ENCODE measurements at regions not wholly inside any gene's neighbourhood (a gene's known extent, or its start where the extent isn't known, plus 50 kb on each side); places are given as distances from the start of the nearest gene placed in this dataset.
A peak's percentile ranks its signal among the peaks of the same experiment; 100 is the strongest.

DNA sequence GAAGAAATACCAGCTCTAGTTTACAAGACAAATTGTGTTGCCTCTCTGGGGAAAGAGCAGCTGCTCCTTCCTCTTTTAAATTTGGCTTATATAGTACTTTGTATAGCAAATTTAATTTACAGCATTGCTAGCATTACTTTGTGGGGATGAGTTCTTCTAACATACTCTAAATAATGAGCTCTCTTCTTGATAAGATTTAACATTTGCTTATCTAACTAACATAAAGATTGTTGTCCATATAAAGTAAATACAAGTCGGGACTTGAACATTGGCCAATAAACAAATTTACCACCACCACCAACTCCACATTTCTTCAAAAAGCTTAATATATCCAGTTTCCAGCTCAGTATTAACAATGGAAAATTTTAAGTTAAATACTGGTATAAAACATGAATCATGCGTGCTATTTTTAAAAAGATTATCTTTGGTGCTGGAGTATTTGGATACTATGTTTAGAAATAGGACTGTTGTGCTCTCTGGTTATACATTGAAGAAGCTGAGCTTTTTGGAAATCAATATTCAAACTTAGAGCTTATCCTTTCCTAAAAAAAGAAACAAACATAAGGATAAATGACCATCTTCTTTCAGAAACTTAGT, 1146.9 kb upstream of the GJE1 start:
- peak; percentile 19 for DNase-seq (ENCODE audit: low spot score)

DNA sequence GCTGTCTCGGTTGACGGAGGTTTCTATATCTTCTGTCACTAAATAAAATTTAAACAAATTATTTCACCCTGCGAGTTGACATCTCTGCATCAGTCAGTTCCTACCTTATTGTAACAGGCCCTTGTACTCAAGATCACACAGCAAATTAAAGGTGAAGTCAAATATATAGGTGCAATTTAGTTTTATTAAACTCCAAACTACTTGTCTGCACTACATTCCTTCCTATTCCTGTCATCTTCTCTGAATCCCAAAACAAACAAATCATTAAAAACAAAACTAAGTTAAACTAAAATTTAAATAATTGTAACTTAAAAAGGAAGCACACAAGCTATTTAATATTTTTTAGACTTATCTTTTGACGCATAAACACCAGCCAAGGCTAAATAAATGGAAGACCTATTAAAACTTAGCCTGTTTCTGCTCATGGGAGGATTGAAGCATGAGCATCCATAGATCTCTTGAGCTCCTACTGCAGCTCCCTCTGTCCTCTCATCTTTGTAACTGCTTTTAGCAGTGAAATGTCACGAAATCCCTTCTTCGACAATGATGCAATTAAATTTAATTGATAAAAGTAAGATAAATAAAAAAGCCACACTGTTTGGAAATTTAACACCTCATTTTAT, 1152.3 kb upstream of the GJE1 start:
- DNase-seq (ENCODE audit: low spot score) = no peak

DNA sequence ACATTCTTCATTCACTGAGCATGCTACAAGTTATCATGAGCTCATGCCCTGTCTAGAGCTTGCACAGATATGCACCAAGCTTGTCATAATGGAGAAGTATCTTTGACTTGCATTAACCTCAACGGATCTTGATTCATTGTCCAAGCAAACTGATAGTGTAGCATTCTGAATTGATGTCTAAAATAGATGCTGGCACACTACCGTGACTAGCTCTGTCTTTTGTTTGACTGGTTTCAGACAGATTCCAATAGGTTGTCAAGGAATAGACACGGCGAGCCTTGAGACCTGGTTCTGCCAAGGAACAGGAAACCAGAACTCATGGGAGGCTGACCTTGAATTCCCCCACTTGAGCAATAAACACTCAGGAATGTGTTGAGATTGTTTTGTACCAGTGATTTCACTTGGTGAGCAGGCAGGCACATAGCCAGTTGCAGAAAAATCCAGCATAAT, 1153.1 kb upstream of the GJE1 start:
- DNase-seq (ENCODE audit: low spot score) = peak; percentile 57

DNA sequence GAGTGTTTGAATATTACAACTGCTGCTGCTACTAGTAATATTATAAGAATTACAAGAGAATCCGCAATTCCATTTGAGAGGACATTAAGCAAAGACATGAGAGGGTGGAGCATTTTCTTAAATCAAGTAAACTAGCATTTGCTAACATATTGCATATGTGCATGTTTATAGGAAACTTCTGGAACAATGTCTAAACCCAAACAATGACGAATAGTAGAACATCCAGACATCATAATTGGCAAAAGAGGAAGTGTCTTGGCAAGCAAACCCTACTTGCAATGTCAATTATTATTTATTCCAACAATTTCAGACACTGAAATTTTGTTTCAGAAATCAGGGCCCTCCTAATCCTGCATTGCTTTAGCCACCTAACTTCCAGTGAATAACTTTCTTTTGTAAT, 1155.3 kb upstream of the GJE1 start:
- DNase-seq (ENCODE audit: low spot score) = no peak

DNA sequence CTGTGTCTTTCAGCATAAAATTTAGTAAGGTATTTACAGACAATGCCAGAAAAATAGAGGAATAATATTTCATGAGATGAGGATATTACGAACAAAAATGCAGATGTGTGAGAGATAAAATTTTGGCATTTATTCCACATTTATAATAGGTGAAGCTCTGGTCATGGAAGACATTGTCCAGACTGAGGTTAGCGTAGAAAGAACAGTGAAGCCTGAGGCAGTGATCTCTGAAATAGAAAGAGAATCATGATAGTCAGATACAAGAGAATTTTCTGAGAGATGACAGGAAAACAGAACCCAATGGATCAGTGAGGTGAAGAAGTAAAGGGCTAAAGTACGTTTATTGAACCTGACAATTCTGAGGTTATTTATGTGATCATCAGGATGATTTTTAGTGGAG, 1155.9 kb upstream of the GJE1 start:
- peak; percentile 37 for DNase-seq (ENCODE audit: low spot score)

DNA sequence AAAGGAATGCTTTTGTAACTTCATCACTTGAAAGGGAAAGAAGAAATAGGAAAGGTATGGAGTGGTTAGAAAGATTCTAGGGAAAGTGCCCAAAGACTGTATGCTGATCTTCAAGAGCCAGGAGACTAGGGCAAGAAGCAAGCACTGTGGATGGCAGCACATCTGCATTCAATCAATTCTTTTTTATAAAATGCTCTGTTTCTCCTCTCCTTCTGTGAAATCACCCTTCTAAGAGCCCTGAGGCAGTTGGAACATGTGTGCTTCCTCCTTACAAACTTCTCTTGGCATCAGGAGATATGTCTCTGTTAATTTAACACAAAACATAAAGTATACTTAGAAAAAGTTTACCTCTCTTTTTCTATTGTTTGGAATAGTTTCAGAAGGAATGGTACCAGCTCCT, 1162.2 kb upstream of the GJE1 start:
- DNase-seq (ENCODE audit: low spot score) = peak; percentile 61

DNA sequence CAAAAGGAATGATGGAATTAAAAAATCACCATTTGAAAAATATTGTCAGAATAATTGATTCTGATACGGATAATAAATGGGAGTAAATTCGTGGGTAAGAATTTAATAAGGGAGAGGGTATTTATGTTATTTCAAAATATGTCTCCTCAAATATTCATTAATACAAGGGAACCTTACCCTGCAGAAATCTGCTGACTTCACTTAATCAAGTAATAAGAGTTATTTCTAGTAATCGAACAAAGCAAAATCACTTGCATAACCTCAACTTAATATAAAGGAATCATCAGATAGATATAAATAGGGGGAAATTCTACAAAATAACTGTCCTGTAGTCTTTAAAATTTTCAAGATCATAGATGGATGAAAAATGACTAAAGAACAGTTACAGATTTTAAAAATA, 1164.7 kb upstream of the GJE1 start:
- DNase-seq (ENCODE audit: low spot score) = no peak

DNA sequence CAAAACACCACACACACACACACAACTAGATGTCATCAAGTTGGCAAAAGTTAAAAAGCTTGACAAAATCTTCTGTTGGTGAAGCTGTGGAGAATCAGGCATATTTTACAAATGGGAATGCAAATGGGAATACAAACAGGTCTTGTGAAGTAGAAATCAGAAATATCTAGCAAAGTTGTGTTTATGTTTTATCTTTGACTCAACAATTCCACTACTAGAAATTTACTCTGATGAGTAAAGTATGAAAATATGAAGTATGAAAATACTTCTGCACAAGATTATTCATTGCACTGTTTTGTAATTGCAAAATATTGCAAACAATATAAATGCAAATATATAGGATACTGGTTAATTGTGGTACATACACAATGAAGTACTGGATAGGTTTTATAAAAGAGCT, 1166.0 kb upstream of the GJE1 start:
- no peak for DNase-seq (ENCODE audit: low spot score)

DNA sequence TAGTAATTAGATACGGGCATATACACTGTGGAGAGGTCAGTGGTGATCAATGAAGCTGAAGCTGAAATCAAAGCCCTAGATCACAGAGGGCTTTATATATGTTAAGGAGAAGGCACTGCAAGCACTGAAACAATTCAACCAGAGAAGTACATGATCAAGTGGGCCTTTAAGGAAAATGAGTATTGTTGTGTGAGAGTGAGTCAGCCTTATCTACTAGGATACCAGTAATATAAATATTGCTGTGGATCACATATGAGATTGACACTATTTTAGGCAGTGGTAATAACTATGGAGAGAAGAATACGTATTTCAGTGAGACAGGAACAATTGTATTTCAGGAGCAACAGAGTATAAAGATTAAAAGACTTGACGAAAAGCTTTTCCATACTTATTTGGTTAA, 1172.2 kb upstream of the GJE1 start:
- DNase-seq (ENCODE audit: low spot score) = no peak

DNA sequence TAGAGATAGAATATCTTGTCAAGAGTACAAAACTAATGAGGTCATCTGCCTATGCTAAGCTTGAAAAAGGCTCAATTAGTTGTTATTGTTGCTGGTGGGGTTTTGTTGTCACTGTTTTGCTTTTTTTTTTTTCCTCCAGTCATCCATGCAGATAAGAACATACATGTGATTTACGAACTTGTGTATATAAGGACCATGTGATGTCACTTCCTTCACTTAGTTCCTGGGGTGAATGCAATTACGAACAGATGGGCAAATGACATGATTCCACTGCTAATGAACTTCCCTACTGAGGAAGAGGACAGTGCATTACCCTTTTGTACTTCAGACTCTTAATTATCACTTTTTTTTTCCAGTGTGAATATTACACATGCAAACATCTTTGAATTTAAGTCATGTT, 1175.3 kb upstream of the GJE1 start:
- no peak for DNase-seq (ENCODE audit: low spot score)

DNA sequence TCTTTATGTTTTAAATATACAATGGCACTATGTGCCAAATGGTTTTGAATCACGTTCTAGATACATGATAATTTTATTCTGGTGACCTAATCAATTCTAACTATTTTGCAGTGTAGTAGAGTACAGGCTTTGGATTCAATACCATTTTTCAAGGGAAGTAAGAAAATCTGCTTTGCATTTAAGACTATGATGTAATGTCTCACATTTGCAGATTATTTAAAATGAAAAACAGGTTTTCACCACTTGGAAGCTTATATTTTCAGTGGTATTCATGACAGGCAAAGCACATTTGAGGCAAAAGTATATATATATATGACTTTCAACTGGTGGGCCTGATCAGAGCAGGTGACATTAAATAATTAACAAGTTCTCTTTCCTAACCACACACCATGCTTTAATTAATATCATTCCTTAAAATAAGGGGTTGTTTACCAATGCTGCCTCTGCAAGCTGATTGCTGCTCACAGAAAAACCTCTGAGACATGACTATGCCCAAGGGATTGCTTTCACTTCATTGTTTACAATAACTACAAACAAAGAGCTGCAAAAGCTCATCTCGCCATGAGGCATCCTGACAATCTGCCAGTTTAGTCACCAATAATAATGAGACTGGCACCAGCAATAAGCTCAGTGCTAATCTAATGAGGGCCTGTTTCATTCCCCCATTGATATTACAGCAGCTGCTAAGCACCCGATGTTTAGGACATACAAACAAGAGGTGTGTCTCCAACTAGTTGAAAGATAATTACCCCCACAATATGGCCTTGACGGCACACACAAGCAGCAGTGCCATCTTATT, 1176.0 kb upstream of the GJE1 start:
- DNase-seq (ENCODE audit: low spot score) = no peak

DNA sequence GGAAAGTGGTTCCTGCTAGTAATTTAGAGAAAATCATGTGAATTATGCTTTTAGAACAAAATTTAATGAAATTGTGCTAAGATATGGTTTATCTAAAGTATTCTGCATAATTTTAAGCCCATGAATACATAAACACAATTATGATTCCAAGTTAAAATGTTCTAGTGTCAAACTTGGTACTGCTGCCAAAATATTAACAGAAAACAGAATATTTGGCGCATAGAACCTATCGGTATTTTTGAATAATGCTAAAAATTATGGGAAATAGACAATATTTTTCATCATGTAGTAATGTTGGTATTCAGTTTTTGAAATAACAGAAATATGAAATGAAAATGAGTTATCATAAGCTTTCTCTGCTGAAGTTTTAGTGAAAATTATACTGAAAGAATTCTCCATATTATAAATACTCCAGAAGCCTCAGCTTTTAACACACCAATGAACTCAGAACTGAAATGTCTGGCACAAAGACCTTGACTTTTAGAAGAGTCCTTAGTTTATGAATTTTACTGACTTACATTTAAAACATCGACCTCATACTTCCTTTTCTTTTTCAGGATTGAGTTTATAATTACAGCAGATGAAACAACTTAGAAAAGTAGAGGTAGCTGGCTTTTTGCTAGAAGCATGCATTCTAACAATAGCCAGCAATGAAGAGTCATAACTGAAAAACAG, 1192.3 kb upstream of the GJE1 start:
- DNase-seq (ENCODE audit: low spot score) = no peak

DNA sequence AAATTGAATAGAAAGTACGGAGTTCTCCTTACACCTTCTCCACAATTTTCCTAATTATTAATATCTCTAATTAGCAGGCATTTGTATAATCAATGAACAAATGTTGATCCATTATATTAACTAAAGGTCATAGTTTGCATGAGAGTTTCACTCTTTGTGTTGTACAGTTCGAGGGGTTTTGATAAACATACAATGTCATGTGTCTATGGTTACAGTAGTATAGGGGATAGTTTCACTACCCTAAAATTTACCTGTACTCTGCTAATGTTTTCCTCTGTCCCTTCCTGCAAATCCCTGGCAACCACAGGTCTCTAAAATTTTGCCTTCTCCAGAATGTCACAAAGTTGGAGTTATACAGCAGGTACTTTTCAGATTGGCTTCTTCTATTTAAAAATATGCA, 1199.8 kb upstream of the GJE1 start:
- DNase-seq (ENCODE audit: low spot score) = no peak

DNA sequence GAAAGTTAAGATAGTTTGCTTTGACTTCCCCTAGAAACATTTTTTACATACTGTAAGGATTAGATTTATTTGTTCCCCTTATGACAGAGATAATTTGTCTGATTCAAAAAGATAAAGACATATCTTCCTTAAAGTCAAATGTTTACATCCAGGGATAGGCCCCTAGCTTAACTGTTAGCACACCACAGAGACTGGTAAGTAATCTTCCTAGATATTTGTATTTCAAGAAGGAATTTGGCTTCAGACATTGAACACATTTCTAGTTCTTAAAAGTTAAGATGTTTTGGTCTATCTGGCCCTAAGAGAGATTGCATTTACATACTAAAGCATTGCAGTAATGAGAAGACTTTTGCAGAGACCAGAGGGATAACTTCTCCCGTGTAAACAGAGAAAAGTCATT, 1201.1 kb upstream of the GJE1 start:
- DNase-seq (ENCODE audit: low spot score) = peak; percentile 27

DNA sequence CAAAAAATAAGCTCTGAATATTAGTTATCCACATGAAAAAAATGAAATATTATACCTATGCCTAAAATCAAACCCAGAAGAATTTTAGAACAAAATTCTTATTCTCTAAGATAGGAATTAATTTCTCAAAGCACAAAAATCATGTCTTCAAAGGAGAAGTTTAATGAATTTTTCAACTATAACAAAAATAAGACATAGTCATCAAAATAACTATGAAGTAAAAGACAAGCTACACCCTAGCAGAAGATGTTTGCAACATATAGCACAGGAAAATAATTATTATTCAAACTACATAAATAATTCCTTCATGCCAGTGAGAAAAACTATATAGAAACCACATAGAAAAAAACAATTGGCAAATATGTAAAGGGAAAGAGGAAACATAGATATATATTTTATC, 1203.6 kb upstream of the GJE1 start:
- DNase-seq (ENCODE audit: low spot score) = no peak

DNA sequence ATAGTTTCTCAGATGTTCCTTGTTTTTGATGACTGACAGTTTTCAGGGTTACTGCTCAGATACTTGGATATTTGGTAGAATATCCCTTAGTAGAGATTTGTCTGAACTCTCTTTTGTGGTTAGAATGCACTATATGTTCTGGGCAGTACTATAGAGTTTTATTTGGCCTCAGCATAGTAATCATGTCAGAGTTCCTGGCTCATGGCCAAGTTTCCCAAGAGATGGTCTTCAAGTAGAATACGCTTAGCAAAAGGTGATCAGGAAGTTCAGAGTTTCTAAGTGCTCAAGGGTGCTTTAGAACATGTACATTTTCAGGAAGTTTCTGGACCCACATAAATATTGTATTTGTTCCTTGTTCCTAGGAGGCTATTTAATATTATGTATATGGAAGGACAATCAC, 1209.7 kb upstream of the GJE1 start:
- no peak for DNase-seq (ENCODE audit: low spot score)

DNA sequence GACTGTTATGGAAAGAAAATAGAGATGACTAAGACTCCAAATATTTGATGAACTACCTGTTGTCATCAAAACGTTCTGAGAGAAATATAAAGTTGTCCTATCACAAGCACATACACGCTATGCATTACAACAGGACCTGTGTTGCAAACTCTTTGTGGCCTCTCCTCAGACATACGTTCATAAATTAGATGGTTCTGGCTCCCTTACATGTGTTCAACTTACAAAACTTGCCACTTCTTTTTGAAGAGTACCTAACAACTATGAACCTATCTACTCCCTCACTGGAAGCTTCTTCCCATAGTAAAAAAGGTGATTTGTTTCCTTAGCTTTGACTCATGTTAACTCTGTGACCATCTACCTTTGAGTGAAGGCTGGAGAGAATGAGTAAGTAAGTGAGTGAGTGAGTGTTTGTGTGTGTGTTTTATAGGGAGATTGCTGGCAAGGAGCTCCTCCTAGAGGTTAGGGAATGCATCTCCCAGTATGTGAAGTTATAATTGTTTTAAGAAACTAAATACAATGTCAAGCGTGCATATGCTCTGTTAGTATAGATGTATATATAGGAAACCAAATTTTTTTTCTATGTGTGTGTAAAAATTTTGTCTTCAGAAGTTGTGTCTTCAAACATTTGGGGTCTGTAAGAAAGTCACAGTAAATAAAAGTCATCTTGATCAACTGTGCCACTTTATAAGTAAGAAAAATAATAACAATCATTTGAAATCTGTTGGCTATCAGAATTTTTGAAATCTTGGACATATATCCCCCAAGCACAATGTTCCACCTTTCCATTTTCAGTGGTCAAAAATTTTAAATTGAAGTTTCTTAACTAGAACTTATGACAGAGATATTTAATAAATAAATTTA, 1211.1 kb upstream of the GJE1 start:
- peak; percentile 65 for DNase-seq (ENCODE audit: low spot score)

DNA sequence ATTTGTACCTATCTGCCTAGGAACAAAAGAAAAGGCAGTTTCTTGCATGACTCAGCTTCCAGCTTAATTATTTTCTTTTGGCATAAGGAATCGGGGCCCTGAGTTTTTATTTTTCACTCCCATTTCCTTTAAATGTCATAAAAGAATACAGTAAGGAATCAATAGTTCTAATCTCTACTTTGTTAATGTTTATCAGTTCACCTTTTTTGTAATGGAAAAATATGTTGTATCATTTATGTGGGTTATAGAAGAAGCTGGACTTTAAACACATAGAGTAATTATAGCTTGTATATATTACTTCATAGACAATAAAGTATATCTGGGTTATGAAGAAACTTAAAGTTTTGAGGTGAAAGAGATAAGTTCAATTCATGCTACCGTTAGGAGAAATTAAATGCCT, 1214.8 kb upstream of the GJE1 start:
- DNase-seq (ENCODE audit: low spot score) = no peak

DNA sequence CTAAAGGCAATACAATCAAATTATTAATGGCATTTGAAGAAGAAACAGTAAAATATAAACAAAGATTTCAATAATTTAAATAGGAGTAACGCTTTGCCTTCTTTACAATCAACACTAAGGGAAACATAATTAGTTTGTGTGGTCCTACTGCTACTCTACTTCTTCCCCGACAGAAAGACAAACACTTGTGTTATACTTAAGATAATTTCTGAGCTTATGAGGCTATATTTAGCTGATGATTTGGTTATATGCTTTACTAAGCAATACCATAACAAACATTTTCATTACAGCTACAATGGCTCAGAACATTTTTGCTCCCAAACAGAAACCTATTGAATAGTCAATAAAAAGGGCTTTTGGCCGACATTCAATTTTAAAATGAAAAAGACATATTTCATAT, 1217.2 kb upstream of the GJE1 start:
- no peak for DNase-seq (ENCODE audit: low spot score)

DNA sequence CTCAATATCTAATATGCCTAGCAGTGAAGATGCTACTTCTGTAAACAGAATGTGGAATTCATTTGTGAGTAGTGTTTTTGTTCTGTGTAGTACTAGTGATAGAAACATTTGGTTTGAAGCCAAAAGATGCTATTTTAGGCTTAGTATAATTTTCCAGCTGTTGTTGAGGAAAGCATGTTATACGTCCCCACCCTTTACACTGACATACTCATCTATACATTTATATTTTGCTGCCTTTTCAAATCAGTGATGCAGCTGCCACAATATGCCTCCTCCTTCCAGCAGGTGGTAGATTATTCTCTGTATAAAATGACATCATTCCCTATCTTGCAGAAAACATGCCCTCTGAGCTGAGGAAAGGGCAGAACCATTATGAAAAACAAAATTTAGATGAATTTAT, 1217.6 kb upstream of the GJE1 start:
- peak; percentile 24 for DNase-seq (ENCODE audit: low spot score)

DNA sequence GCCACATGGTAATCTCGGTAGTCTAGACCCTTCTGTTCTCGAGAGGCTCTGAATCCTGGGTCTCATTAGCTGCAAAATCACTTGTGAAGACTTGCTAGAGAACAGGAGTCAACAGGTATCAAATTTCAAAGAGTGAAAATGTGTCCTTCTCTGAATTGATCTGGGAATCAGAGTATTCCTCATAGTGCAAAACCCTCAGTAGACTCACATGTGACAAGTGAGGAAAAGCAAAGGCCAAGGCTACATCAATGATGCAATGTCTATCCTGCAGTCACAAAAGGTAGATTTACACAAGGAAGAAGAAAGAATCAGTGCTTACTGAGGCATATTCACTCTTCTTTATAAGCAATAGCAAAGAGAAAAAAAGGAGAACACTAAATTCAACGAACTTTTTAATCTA, 1220.0 kb upstream of the GJE1 start:
- no peak for DNase-seq (ENCODE audit: low spot score)

DNA sequence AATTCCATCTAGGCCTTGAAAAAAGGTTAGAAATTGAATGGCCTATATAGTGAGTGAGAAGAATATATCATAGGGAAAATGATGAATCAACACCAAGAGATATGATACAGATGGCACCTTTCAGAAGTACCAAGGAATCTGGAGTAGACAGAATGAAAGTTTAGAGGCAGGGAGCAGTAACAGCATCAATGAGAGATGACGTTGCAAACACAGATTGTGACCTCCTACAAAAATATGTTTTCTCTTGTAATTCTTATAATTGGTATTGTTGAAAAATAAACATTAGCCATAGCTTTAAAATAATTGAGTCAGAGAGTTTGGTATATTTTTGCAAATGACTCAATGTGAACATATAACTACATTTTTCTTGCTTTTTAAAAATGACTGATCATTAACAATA, 1223.1 kb upstream of the GJE1 start:
- DNase-seq (ENCODE audit: low spot score) = no peak

Measured in umbilical cord (tissue), 1 donor.